Mesothelial cell of epicardium (in vitro differentiated cells): ENCODE measurements at regions not wholly inside any gene's neighbourhood (a gene's known extent, or its start where the extent isn't known, plus 50 kb on each side); places are given as distances from the start of the nearest gene placed in this dataset.

Experiments used
- DNase-seq, 2 experiments: peaks; one replicate each; pipeline ENCODE4 v3.0.0; 2021; ENCODE audit warnings: low spot score in 2 of 2; ENCODE audit not compliant: unreplicated experiment in 2 of 2
- H3K27ac Mint-ChIP-seq: 2 replicates; pipeline ENCODE4 v1.8.0; 2021; ENCODE audit warnings: mixed read lengths
- H3K27me3 Mint-ChIP-seq: 2 replicates; pipeline ENCODE4 v1.8.0; 2021; ENCODE audit warnings: low read depth, mixed read lengths
- H3K36me3 Mint-ChIP-seq: 2 replicates; pipeline ENCODE4 v1.8.0; 2021; ENCODE audit warnings: mixed read lengths
- H3K4me1 Mint-ChIP-seq: 2 replicates; pipeline ENCODE4 v1.8.0; 2021; ENCODE audit warnings: mixed read lengths
- H3K4me3 Mint-ChIP-seq: 2 replicates; pipeline ENCODE4 v1.8.0; 2021; ENCODE audit warnings: mild to moderate bottlenecking, moderate library complexity, mixed read lengths
- H3K9me3 Mint-ChIP-seq: 2 replicates; pipeline ENCODE4 v1.8.0; 2021; ENCODE audit warnings: mixed read lengths
- TF ChIP-seq, protein P1 (sequence below): fragments of 200-600 bp; sonication (generic); IDR thresholded peaks from one replicate; pipeline ENCODE4 v1.5.0; 2021; ENCODE audit warnings: antibody characterized with exemption; ENCODE audit not compliant: unreplicated experiment

DNA sequence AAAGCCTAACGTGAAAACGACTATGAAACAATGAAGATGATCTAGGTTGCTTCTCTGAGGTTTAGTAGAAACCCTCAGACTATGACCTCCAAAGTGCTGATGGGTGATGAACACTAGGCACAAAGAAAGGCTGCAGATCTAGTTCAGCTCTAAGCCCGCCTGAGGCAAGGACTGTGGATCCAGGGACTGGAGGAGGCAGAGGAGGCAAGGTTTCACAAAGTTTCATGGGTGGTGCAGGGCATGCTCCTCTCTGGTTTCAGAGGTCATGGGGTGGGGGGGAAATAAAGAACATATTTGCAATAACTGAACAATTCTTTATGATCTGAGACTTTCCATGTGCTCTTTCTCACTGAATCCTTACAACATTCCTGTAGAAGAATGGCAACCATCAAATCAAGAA, 679.2 kb downstream of the NTRK3 start:
- Mint-ChIP-seq H3K4me1 (peaks cover 11% of the 10 kb centered on the region), H3K27ac (no peak overlapping the region), H3K36me3 (no peaks in the 10 kb centered on the region), H3K27me3 (peaks cover 12% of the 10 kb centered on the region), H3K4me3 (no peak overlapping the region), H3K9me3 (no peaks in the 10 kb centered on the region)
- no peak for DNase-seq
- TF ChIP-seq, protein P1, sequence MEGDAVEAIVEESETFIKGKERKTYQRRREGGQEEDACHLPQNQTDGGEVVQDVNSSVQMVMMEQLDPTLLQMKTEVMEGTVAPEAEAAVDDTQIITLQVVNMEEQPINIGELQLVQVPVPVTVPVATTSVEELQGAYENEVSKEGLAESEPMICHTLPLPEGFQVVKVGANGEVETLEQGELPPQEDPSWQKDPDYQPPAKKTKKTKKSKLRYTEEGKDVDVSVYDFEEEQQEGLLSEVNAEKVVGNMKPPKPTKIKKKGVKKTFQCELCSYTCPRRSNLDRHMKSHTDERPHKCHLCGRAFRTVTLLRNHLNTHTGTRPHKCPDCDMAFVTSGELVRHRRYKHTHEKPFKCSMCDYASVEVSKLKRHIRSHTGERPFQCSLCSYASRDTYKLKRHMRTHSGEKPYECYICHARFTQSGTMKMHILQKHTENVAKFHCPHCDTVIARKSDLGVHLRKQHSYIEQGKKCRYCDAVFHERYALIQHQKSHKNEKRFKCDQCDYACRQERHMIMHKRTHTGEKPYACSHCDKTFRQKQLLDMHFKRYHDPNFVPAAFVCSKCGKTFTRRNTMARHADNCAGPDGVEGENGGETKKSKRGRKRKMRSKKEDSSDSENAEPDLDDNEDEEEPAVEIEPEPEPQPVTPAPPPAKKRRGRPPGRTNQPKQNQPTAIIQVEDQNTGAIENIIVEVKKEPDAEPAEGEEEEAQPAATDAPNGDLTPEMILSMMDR: no peak

- Mint-ChIP-seq H3K36me3 (no peaks in the 10 kb centered on the region), H3K4me1 (peaks cover 18% of the 10 kb centered on the region), H3K27ac (no peak overlapping the region), H3K27me3 (peaks cover 10% of the 10 kb centered on the region), H3K4me3 (no peak overlapping the region), H3K9me3 (no peaks in the 10 kb centered on the region)
- DNase-seq: no peak
- TF ChIP-seq, protein P1: no peak
Measured at GRCh38 chr15:87576486-87577176, 679.9 kb downstream of the NTRK3 start.

- H3K27ac Mint-ChIP-seq: no peak overlapping the region
- peaks cover 23% of the 10 kb centered on the region for H3K4me1 Mint-ChIP-seq
- peaks cover 10% of the 10 kb centered on the region for H3K27me3 Mint-ChIP-seq
- no peak for DNase-seq
- no peak overlapping the region for H3K4me3 Mint-ChIP-seq
- H3K36me3 Mint-ChIP-seq: no peaks in the 10 kb centered on the region
- H3K9me3 Mint-ChIP-seq: no peaks in the 10 kb centered on the region
- TF ChIP-seq, protein P1: no peak
Measured at GRCh38 chr15:87575896-87576473, 680.6 kb downstream of the NTRK3 start.

DNA sequence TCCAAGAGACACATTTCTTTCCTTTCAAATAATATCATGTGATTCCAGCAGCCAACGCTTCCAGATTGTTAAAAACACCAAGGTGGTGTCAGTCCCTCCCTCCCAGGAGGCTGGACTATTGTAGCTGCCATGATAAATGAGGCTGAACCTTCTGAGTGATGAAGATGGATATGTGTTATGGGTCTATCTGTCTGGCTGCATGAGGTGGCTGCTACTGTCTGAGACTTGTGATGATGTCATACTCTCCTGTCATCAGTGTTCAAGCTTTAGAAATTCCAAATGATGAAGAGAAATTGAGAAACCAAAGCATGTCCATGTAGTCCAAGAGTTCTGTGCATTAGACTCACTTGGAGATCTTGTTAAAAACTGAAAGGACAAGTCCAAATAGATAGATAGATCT, 683.0 kb downstream of the NTRK3 start:
- Mint-ChIP-seq H3K9me3 (no peaks in the 10 kb centered on the region), H3K27me3 (peaks cover 10% of the 10 kb centered on the region), H3K36me3 (no peaks in the 10 kb centered on the region), H3K4me3 (no peak overlapping the region), H3K27ac (no peak overlapping the region), H3K4me1 (peaks cover 30% of the 10 kb centered on the region)
- TF ChIP-seq, protein P1: no peak
- no peak for DNase-seq

DNA sequence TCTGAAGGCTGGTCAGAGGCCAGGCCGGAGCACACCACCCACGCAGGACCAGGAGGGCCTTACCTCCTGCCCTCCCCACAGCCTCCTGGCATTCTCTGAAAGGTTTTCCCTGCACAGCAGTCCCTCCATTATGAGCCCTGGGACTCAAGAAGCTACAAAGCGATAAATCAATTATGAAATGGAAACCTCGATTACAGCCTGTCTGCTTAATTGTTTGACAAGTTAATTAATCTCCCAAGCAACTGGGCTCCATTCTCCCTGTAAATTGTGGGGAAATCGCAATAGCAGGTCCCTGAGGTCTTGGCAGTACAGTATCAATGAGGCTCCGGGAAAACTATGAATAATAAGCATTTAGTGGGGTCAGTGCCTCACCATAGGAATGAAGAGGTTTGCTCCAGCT, 683.5 kb downstream of the NTRK3 start:
- DNase-seq: no peak
- Mint-ChIP-seq H3K27me3 (peaks cover 10% of the 10 kb centered on the region), H3K4me1 (peaks cover 30% of the 10 kb centered on the region), H3K36me3 (no peaks in the 10 kb centered on the region), H3K27ac (no peak overlapping the region), H3K4me3 (no peak overlapping the region), H3K9me3 (no peaks in the 10 kb centered on the region)
- TF ChIP-seq, protein P1: no peak
